DMS 273 treated with DMSO at 0.1 percent for 48 hours (cell line): ENCODE measurements at regions not wholly inside any gene's neighbourhood (a gene's known extent, or its start where the extent isn't known, plus 50 kb on each side); places are given as distances from the start of the nearest gene placed in this dataset.

ENCODE experiments used
- DNase-seq: peaks from one replicate; lab custom pipeline; 2025; lab: John Stamatoyannopoulos, UW

DNA sequence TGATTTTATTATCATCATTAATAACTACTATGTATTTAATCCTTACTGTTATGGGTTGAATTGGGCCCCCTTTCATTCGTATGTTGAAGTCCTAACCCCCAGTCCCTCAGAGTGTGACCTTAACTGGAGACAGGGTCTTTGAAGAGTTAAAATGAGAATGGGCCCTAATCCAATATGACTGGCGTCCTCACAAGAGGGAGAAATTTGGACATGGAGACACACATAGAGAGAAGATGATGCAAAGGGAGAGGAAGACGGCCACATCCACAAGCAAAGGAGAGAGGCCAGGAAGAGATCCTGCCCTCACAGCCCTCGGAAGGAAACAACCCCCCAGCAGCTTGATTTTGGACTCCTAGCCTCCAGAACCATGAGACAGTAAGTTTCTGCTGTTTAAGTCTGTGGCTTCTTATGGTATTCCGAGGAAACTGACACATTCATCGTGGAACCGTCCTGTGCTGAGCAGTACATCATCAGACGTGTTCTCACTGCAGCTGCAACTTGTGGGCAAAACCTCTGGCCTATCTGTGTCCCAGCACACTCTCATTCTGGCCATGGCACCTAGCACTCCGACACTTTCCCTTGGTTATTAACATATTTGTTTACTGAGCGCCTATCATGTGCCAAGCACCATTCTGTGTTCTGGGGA is 127.6 kb downstream of the SLC38A6 start:
- DNase-seq = no peak

DNA sequence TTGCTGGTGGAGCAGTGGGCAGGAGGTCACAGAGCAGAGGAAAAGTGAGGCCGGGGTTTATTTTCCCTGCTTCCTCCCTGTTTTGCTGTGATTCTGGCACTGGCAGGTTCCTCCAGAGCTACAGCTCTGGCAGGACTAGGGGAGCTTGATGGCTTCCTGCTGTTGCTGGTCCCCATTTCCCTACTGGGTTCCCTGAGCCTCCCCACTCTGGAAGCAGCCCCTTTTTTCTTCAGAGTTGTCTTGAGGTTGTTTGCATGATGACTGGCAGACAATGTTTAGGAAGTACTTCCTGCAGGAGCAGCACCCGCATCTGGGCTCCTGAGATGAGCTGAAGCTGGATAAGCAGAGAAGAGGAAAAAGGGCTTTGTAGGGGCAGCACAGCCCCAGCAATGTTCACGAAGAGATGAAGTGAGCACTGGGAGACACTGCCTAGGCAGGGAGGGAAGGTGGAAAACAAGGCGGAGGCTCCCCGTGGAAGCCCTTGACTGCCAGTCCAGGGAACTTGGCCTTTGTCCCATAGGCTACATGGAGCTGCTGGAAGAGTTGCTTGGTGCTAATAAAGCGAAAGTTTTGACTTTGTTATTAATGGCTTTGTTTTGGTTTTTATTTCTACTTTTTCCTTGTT is 126.9 kb downstream of the SLC38A6 start:
- no peak for DNase-seq

GRCh38 chr14:61106959-61107641 is 126.1 kb downstream of the SLC38A6 start:
- DNase-seq = no peak

GRCh38 chr14:61106271-61106958 is 125.4 kb downstream of the SLC38A6 start:
- no peak for DNase-seq

GRCh38 chr14:61104358-61104757 is 123.3 kb downstream of the SLC38A6 start:
- no peak for DNase-seq

- DNase-seq = no peak
These were observed 122.7 kb downstream of the SLC38A6 start for GRCh38 chr14:61103541-61104339.

- no peak for DNase-seq
These were observed 121.8 kb downstream of the SLC38A6 start for GRCh38 chr14:61102549-61103466.
